HepG2 (cell line): ENCODE measurements at regions not wholly inside any gene's neighbourhood (a gene's known extent, or its start where the extent isn't known, plus 50 kb on each side); places are given as distances from the start of the nearest gene placed in this dataset.

ENCODE experiments used
- FOSL2 ChIP-seq: sonication (generic); formaldehyde crosslinking; IDR thresholded peaks from 2 replicates; pipeline ENCODE4 v1.4.0; 2020; ENCODE audit warnings: missing genetic modification reagents
- RAD21 ChIP-seq: fragments of 450-650 bp; formaldehyde crosslinking; IDR thresholded peaks from 2 replicates; pipeline ENCODE4 v1.5.0; 2020; ENCODE audit warnings: mild to moderate bottlenecking
- SKI ChIP-seq: fragments of 450-650 bp; IDR thresholded peaks from one replicate; pipeline ENCODE4 v1.6.1; 2018; ENCODE audit warnings: mild to moderate bottlenecking; ENCODE audit not compliant: partially characterized antibody

- TF ChIP-seq RAD21 (CRISPR knock-in tag) (no peak), SKI (no peak), FOSL2 (CRISPR knock-in tag) (no peak)
Observed at GRCh38 chr6:159112714-159113113, 56.5 kb upstream of the FNDC1 start.
